Left lung (tissue), 4 donors: ENCODE measurements at regions not wholly inside any gene's neighbourhood (a gene's known extent, or its start where the extent isn't known, plus 50 kb on each side); places are given as distances from the start of the nearest gene placed in this dataset.

Source experiments
- ATAC-seq: fragments of 200-7000 bp; cut with Tn5 transposase; one replicate; pipeline ENCODE4 v1.9.1; 2020; ENCODE audit warnings: moderate library complexity
- DNase-seq, 4 donors: peaks; one replicate each; pipeline ENCODE4 v3.0.0-alpha.2; 2013 to 2020
- H3K27ac ChIP-seq, 2 donors: fragments of 200-600 bp; sonication (generic) in 1 of 2; one replicate each; pipeline versions ENCODE4 v1.5.0 to v1.8.0; 2020 to 2021
- H3K27me3 ChIP-seq, 2 donors: fragments of 200-600 bp; sonication (generic) in 1 of 2; one replicate each; pipeline versions ENCODE4 v1.5.0 to v1.8.0; 2020 to 2021
- H3K36me3 ChIP-seq, 2 donors: fragments of 200-600 bp; sonication (generic) in 1 of 2; one replicate each; pipeline versions ENCODE4 v1.5.0 to v1.8.0; 2020 to 2021
- H3K4me1 ChIP-seq, 2 donors: fragments of 200-600 bp; one replicate each; pipeline ENCODE4 v1.8.0; 2021
- H3K4me3 ChIP-seq, 2 donors: fragments of 200-600 bp; sonication (generic) in 1 of 2; one replicate each; pipeline versions ENCODE4 v1.5.0 to v1.8.0; 2020 to 2021; ENCODE audit warnings: mild to moderate bottlenecking in 1 of 2
- H3K9me3 ChIP-seq, 2 donors: fragments of 200-600 bp; sonication (generic) in 1 of 2; one replicate each; pipeline versions ENCODE4 v1.5.0 to v1.8.0; 2020 to 2021
- CTCF ChIP-seq, 2 donors: fragments of 200-600 bp; sonication (generic) in 1 of 2; IDR thresholded peaks; one replicate each; pipeline versions ENCODE4 v1.5.0 to v1.8.0; 2021; ENCODE audit warnings: antibody characterized with exemption in 2 of 2
- intact Hi-C, 2 donors: fragments of 100-400 bp; cut with DNase I; formaldehyde crosslinking; loops; one replicate each; pipeline versions ENCODE4 v1.11.2 to v1.14.2; 2022
- donor health status: DM: no; HTN: yes; CAD: no.
- donor health status: DM: no; HTN: no; CAD: no.

- Histone ChIP-seq H3K36me3 (no peaks in the 10 kb centered on the region), H3K4me1 (no peaks in the 10 kb centered on the region), H3K27ac (no peak overlapping the region), H3K4me3 (no peak overlapping the region), H3K9me3 (peaks cover 0 to 25% of the 10 kb centered on the region in 2 donors), H3K27me3 (no peaks in the 10 kb centered on the region)
- no peak for DNase-seq
- intact Hi-C loops: no loop called here
- no peak for ATAC-seq
- TF ChIP-seq CTCF (IDR thresholded peaks at IDR 0.05): no peak
Measured at GRCh38 chr9:118640836-118641560, 728.2 kb downstream of the BRINP1 start.

GRCh38 chr9:118643118-118643517, 726.1 kb downstream of the BRINP1 start:
- peak; percentile 100 for ATAC-seq
- intact Hi-C loops: no loop called here
- Histone ChIP-seq H3K27ac (peak overlapping the region; percentile 31 to 56), H3K9me3 (peaks cover 0 to 29% of the 10 kb centered on the region in 2 donors), H3K4me3 (no peak overlapping the region), H3K27me3 (no peaks in the 10 kb centered on the region), H3K36me3 (no peaks in the 10 kb centered on the region), H3K4me1 (no peaks in the 10 kb centered on the region)
- TF ChIP-seq CTCF (IDR thresholded peaks at IDR 0.05): no peak
- peak in 3 of 4 donors; percentile 14 to 73 (median 59) for DNase-seq

- no peaks in the 10 kb centered on the region for H3K27me3 ChIP-seq
- H3K4me1 ChIP-seq: no peaks in the 10 kb centered on the region
- ATAC-seq (no peak), DNase-seq (no peak)
- H3K36me3 ChIP-seq: no peaks in the 10 kb centered on the region
- peaks cover 0 to 21% of the 10 kb centered on the region in 2 donors for H3K9me3 ChIP-seq
- no peak overlapping the region for H3K4me3 ChIP-seq
- intact Hi-C loops: no loop called here
- H3K27ac ChIP-seq: no peak overlapping the region
- TF ChIP-seq CTCF (IDR thresholded peaks at IDR 0.05): no peak
Measured at GRCh38 chr9:118644066-118644465, 725.2 kb downstream of the BRINP1 start.

GRCh38 chr9:118647331-118647730, 721.9 kb downstream of the BRINP1 start:
- no peak for TF ChIP-seq CTCF (IDR thresholded peaks at IDR 0.05)
- DNase-seq: no peak
- intact Hi-C loops: no loop called here
- H3K4me1 ChIP-seq: no peaks in the 10 kb centered on the region
- ATAC-seq: no peak
- no peaks in the 10 kb centered on the region for H3K27me3 ChIP-seq
- no peak overlapping the region for H3K27ac ChIP-seq
- H3K4me3 ChIP-seq: no peak overlapping the region
- peaks cover 0 to 13% of the 10 kb centered on the region in 2 donors for H3K9me3 ChIP-seq
- no peaks in the 10 kb centered on the region for H3K36me3 ChIP-seq

- ATAC-seq: no peak
- Histone ChIP-seq H3K9me3 (peaks cover 0 to 11% of the 10 kb centered on the region in 2 donors), H3K36me3 (no peaks in the 10 kb centered on the region), H3K4me3 (no peak overlapping the region), H3K27ac (no peak overlapping the region), H3K4me1 (no peaks in the 10 kb centered on the region), H3K27me3 (no peaks in the 10 kb centered on the region)
- TF ChIP-seq CTCF (IDR thresholded peaks at IDR 0.05): no peak
- intact Hi-C loops: no loop called here
- no peak for DNase-seq
Measured at GRCh38 chr9:118650417-118650816, 718.8 kb downstream of the BRINP1 start.
